GM19240 (cell line): ENCODE measurements at regions not wholly inside any gene's neighbourhood (a gene's known extent, or its start where the extent isn't known, plus 50 kb on each side); places are given as distances from the start of the nearest gene placed in this dataset.
"Not testable (repeated sequence)": the region's sequence is repeated elsewhere in the genome, so short reads cannot be mapped to it uniquely, and the experiment has no call there.

Experiments
- DNase-seq: peaks from one replicate; pipeline ENCODE4 v3.0.0; 2011; ENCODE audit warnings: low spot score; ENCODE audit not compliant: insufficient read length

DNA sequence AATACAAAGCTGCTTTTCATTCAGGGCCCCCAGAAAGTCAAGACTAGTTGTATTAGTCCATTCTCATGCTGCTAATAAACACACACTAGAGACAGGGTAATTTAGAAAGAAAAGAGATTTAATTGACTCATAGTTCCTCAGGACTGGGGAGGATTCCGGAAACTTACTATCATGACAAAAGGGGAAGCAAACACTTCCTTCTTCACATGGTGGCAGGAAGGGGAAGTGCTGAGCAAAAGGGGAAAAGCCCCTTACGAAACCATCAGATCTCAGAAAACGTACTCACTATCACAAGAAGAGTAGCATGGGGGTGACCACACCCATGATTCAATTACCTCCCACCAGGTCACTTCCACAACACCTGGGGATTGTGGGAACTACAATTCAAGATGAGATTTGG lies 373.8 kb upstream of the FRG1 start:
- not testable (repeated sequence) for DNase-seq

DNA sequence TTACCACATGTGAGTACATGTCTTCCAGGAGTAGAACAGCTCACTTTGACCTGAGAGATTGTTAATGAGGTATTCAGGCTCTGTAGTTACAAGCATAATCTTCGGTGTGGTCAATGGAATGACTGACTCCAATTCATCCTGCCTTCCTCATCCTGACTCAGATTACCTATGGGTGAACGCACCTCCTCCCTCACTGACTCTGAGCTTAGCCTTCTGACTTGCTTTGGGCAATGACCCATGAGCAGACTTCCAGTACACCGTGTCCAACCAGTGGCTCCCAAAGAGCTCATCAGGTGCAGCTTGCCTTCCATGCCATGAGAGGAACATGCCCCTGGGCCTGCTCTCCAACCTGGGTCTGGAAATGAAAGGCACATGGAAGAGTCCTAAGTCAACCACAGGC lies 361.0 kb upstream of the FRG1 start:
- DNase-seq: not testable (repeated sequence)

DNA sequence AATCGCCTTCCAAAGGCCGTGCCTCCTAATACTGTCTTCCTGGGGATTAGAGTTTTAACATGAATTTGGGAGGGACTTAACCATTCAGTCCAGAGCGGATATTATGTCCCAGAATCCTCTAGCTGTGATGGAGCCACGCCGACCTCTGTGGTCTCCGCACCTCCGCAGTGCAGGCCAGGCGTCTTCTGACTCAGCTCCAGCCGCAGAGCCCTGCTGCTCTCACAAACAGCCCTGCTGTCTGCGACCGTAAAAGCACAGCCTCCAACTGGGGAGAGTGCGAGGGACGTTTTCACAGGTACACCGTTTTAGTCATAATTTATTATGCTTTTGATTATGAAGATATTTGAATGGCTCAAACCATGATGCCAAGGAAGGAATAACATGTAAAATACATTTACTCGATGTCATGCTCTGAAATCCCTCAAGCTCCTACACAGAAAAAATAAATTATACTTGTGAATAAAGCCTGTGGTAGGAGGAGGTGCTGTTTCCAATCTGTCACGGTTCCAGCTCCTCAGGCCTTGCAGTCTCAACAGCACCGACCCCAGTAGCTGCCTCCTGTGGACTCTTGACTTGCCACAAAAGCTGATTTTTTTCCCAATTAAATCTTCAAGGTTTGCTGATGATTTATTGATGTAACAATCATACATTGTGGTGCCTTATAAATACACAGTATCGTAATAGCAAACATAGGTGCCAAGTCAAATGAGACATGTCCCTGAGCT lies 353.6 kb upstream of the FRG1 start:
- not testable (repeated sequence) for DNase-seq

DNA sequence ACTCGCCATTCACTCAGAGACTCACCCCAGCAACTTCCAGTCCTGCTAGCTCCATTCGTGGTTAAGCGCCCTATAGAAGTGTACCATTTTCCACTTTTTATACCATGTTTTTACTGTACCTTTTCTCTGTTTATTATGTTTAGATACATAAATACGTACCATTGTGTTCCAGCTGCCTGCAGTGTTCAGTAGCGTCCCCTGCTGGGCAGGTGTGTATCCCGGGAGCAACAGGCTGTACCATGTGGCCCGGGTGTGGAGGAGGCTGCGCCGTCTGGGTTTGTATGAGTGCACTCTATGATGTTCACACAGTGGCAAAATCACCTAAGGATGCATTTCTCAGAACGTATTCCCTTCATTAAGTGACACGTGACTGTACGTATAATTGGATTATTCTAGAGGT lies 351.5 kb upstream of the FRG1 start:
- DNase-seq: not testable (repeated sequence)

DNA sequence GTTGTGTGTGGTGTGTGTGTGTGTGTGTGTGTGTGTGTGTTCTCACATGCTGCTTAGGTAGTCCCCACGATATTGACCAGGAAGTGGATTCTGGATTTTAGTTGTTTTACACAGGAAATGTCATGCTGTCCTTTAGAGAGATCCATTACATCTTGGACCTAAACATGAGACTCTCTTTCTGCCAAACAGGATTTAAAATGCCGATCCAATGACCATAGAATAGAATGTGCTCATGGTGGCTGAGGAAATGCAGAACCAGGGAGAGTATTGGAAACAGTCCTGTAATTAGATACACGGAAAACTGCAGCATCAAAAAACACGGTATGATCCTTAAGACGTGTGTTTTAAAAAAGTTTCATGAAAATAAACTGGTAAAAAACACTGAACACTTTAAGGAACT lies 347.8 kb upstream of the FRG1 start:
- DNase-seq: no peak

DNA sequence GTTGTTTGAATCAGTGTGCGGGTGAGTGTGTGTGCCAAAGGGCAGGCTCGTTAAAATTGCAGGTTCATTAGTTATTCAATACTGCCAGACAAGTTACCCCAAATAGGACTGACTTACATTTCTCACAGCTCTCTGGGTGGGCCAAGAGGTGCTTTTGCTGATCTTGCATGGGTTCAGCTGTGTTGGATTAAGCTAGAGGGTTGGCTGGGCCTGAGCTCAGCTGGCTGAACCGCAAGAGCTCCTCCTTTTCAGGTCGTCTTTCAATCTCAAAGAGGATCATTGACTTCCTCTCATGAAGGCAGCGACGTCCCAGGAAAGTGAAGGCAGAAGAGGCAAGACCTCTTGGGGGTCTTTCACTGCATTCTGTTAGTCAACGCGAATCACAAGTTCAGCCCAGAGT lies 343.3 kb upstream of the FRG1 start:
- DNase-seq: no peak

DNA sequence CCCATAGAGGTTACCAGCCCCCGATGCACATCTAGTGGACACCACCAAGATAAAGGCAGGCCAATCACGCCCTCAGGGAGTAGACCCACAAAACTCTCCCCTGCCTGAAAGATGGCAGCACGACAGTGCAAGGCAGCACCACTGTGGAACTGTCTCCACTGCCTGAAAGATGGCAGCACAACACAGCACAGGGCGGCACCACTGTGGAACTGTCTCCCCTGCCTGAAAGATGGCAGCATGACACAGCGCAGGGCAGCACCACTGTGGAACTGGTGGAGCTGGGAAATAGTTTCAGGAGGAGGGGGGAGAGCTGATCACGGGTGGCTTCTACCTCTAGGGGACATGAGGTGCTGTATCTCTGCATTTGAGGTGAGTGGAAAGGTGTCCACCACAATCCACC lies 340.4 kb upstream of the FRG1 start:
- no peak for DNase-seq

DNA sequence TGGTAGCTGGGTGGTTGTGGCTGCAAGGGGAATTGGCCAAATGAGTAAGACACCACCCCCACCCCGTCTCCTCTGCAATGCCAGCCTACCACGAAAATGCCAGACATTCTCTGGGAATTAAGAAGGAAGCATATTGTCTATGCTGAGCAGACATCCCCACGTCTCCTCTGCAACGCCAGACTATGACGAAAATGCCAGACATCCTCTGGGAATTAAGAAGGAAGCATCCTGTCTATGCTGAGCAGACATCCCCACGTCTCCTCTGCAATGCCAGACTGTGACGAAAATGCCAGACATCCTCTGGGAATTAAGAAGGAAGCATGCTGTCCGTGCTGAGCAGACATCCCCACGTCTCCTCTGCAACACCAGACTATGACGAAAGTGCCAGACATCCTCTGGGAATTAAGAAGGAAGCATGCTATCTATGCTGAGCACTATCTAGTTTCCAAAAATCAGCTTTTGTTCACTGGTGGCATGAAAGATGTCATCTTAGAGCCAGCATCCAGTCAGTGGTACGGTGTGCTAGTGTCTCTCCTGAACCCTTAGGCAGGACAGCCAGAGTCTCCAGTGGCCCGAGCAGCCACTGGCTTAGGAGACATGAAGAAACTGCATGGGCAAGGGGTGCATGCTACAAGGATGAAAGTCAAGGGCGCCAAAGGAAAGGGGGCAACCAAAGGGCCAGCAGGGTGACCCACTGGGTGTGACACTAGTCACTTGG lies 339.8 kb upstream of the FRG1 start:
- DNase-seq: no peak

DNA sequence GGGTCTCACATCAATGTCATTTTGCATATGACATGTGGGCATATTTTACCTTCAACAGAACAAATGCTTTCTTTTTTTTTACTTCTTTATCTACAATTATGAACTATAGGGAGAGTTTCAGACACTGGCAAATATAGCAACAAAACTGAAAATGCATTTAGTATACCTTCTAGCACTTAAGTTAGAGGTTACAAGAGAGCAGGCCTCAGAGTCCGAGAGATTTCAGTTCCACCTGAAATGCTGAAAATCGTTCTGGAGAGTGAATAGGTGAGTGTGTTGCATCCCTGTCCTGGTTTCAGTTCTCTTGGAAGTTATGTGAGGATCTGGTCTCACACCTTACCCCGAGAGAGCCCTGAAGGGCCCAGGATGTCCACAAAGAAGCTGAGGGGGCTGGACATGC lies 337.8 kb upstream of the FRG1 start:
- not testable (repeated sequence) for DNase-seq

DNA sequence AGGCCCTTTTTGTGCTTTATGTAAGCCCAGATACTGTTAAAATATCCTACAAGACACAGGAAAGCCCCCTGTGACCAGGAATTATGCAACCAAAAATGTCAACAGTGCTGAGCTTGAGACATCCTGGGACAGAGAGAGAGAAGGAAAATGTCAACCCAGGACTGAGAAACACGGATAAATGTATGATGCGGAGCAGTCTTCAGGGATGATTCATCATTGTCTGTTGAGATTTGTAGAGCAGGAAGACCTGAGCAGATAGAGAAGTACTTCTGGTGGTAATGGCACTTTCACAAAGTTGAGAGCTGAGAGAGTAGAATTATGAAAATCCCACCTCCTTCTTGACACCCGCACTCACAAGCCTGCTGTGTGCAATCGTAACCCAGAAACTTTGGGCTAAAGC lies 330.1 kb upstream of the FRG1 start:
- DNase-seq: not testable (repeated sequence)

DNA sequence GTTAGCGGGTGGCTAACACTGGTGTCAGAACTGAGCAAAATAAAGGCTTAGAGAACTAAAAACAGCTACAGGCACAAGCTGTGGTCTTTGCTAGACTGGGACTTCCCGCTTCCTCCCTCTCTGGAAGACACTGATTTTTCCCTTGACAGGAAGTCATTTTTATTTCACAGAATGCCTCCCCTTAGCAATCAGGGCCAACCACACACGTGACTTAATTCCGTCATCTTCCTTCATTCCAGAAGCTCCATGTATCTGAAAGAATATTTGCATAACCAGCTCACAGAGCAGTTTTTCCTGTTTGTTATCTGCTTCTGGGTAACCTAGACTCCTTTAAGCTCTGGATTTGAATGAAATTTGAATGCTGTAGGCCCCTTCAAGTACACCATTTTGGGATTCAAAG lies 327.5 kb upstream of the FRG1 start:
- DNase-seq: no peak

DNA sequence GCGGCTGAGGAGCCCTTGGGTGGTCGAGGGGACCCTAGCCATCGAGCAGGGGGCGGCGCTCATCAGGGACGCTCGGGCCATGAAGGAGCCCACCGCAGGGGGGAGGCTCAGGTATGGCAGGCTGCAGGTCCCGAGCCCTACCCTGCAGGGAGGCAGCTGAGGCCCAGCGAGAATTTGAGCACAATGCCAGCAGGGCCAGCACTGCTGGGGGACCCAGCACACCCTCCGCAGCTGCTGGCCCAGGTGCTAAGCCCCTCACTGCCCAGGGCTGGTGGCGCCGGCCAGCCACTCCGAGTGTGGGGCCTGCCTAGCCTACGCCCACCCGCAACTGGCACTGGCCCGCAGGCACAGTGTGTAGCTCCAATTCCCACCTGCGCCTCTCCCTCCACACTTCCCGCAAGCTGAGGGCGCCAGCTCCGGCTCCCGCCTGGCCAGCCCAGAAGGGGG lies 325.4 kb upstream of the FRG1 start:
- DNase-seq: no peak

DNA sequence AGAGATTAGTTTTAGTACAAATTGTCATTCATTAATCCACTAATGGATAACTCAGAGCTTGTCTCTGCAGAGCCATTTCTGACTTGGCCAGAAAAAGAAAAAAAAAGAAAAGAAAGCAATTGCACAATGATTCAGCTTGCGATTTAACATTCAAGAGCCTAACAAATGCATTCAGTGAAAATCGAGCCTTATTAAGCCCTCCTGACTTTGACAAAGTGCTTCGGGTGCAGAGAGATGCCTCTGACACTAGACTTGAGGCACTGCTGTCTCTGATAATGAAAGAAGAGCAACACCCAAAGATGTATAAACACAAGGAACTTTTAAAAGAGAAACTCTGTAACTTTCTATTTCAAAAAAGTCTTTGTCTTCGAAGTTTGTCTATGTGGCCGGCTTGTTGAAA lies 322.9 kb upstream of the FRG1 start:
- not testable (repeated sequence) for DNase-seq

DNA sequence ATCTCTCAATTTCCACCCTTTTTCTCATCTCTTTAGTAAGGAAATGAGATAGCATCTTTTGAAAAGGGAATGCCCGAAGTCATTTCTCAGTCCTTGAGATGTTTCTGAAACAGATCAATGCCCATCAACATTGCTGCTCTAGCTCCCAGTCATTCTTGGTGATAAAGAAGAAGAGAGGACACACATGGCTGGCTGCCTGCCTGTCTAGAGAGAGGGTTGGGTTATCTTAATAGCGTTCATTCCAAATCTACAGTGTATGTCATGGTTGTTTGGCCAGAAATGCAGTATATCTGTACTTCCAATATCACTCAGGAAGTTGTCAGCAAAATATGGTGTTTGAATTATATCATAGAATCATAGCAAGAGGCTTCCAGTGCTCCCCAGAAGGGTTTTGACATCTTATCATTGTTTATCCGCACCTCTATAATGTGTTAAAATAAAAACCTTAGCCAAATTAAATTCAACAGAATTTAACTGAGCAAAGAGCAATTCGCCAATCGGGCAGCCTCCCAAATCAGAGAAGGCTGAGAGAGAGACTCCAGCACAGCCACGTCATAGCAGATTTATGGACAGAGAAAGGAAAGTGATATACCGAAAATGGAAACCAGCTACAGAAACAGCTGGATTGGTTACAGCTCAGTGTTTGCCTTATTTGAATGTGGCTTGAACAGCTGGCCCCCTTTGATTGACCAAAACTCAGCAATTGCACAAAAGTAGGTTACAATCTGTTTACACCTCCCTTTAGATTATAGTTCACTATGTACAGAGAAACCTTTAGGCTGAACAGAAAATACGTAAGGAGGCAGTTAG lies 321.0 kb upstream of the FRG1 start:
- DNase-seq: not testable (repeated sequence)

DNA sequence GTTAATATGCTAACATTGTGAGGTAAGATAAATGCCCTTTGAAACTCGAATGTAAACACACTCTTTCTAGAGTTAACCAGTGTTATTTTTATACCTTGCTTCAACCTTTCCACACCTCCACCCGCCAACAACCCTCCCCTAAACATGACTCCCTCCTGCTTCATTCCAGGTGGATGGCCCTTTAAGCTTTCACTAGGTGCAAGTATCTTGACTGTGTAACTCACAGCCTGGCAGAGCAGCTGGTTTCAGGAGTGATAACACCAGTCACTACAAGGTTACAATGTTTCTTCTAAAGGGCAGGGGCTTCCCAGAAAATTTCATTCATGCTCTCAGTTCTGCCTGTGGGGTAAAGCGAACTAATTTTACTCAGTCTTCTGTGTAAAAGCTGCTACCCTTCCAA lies 318.1 kb upstream of the FRG1 start:
- not testable (repeated sequence) for DNase-seq

DNA sequence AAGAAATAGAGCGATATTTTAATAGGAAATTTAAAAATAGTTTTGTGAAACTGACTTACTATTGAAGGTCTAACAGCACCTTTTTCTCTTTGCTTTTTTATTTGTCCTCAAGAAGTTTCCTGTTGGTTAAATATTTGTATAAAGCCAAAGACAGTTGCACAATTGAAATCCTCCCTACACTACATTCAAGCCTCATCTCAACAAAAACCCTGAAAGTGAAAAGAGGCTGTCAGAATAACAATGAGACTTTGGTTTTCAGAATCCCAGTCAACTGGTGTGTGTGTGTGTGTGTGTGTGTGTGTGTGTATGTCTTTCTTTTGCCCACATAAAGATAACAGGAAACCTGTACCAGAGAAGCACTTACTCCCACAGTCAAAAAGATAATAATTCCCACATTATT lies 313.6 kb upstream of the FRG1 start:
- DNase-seq: not testable (repeated sequence)

DNA sequence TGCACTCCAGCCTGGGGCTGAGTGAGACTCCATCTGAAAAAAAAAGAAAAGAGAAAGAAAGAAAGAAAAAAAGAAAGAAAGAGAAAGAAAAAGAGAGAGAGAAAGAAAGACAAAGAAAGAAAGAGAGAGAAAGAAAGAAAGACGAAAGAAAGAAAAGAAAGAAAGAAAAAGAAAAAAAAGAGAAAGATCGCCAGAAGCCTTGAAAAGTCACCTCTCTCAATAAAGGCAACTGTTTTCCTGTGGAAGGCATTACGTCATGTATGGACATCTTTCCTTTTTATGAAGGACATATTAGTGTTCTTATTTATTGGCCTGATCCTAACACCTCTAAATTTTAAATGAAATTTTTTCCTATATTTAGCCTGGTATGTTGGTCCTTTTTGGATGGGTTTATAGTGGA lies 310.9 kb upstream of the FRG1 start:
- not testable (repeated sequence) for DNase-seq

DNA sequence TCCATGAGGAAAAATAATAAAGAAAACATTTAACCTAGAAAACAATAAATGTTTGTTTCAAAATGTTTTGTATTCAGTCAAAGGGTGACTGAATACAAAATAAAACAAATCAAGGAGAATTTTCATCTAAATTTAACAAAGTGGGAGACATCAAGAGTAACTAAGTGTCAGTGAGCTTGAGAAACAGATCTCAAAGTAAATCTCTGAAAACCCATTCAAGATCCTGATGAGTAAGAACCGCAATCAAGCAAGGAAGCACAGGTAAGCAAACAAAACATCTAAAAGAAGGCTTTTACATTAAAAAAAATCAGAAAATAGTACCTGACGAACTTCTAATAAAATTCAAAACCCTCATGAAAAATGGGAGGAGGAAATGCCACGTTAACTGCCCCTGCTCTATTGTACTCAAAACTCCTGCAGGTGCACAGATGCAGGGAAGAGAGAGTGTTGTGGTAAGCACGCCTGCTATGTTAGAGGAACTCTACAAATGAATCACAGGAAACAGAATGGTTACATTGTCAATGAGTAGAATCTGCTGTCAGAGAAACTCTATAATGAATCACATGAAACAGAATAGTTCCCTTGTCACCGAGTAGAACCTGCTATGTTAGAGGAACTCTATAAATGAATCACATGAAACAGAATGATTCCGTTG lies 309.6 kb upstream of the FRG1 start:
- DNase-seq: not testable (repeated sequence)

DNA sequence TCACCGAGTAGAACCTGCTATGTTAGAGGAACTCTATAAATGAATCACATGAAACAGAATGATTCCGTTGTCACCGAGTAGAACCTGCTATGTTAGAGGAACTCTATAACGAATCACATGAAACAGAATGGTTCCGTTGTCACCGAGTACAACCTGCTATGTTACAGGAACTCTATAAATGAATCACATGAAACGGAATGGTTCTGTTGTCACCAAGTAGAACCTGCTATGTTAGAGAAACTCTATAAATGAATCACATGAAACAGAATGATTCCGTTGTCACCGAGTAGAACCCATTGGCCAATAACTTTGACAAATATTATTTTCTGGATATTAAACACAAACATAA lies 309.1 kb upstream of the FRG1 start:
- not testable (repeated sequence) for DNase-seq

DNA sequence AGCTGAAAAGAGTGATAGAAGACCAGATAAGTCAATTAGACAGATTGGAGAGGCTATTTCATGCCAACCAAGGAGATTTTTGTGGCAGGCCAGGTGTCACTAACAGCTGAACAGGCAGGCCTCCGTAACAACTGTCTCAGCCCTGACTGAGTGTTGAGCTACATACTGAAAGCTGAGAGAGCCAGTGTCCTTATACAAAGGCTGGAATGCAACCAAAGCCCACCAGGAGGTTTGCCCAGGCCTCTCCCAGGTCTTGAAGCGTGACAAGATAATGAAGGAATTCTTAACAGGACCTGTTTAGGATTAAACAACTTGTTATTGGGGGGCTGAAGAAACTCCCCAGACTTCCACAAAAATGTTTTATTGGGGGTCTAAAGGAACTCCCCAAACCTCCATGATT lies 290.2 kb upstream of the FRG1 start:
- not testable (repeated sequence) for DNase-seq

DNA sequence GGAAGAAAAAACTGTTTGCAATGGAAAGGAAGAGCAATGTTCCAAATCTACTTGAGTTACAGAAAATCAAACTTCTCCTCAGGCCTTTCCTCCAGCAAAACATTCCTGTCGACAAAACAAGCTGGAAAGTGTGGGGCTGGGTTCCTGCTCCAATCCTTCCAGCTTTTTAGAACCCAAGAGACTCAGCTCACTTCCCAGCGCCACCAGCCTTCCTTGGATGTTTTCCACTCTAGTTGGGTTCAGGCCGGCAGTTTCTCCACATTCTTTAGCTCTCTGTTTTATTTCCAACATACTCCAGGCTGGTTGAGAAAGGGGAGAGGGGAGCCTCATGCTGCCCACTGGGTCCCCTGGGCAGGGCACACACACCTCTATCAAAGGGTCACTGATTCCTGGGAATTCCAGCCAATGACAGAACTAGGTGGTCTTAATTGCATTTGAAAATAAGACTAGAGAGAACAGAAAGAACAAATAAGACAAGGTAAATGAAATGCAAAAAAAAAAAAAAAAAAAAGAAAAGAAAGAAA lies 287.5 kb upstream of the FRG1 start:
- DNase-seq: not testable (repeated sequence)
